Left ventricle myocardium inferior (tissue), 1 donor: ENCODE measurements at regions not wholly inside any gene's neighbourhood (a gene's known extent, or its start where the extent isn't known, plus 50 kb on each side); places are given as distances from the start of the nearest gene placed in this dataset.

Experiments
- DNase-seq: peaks from one replicate; pipeline ENCODE4 v3.0.0-alpha.2; 2020
- H3K27ac ChIP-seq: fragments of 200-600 bp; replicated peaks from 2 replicates; pipeline ENCODE4 v1.8.0; 2021
- H3K27me3 ChIP-seq: fragments of 200-600 bp; 2 replicates; pipeline ENCODE4 v1.8.0; 2021; ENCODE audit warnings: low read depth
- H3K36me3 ChIP-seq: fragments of 200-600 bp; 2 replicates; pipeline ENCODE4 v1.8.0; 2021
- H3K4me1 ChIP-seq: fragments of 200-600 bp; 2 replicates; pipeline ENCODE4 v1.8.0; 2021
- H3K4me3 ChIP-seq: fragments of 200-600 bp; 2 replicates; pipeline ENCODE4 v1.8.0; 2021; ENCODE audit warnings: mild to moderate bottlenecking, moderate library complexity
- H3K9me3 ChIP-seq: fragments of 200-600 bp; replicated peaks from 2 replicates; pipeline ENCODE4 v1.8.0; 2021
- CTCF ChIP-seq: fragments of 200-600 bp; IDR thresholded peaks from 2 replicates; pipeline ENCODE4 v1.8.0; 2021; ENCODE audit warnings: antibody characterized with exemption, mild to moderate bottlenecking, borderline replicate concordance
- intact Hi-C: fragments of 100-400 bp; cut with micrococcal nuclease; formaldehyde crosslinking; loops from one replicate; pipeline ENCODE4 v1.11.0; 2022
- donor health status: DM: no; HTN: yes; CAD: no; lungs with severe emphysema.

DNA sequence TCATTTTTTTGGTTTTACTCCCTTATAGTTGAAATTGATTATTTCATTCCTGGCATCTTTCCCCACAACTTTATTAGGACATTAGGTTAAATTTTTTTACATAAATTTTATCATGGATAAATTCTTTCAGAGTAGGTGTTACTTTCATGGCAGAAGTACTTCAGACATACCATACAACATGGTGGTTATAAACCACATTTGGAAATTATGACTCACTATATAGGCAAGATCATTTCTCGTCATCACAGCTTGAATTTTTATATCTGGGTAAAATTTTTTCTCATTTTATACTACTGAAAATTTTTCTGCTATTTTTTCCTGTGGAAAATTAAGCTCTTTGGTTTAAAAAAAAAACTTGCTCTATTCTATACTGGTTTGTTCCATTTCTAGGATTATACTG lies 111.9 kb upstream of the COL5A2 start:
- no peak overlapping the region for H3K27ac ChIP-seq
- no peaks in the 10 kb centered on the region for H3K27me3 ChIP-seq
- intact Hi-C loops = no loop called here
- peaks cover 4% of the 10 kb centered on the region for H3K4me1 ChIP-seq
- no peak overlapping the region for H3K4me3 ChIP-seq
- peaks cover 14% of the 10 kb centered on the region for H3K9me3 ChIP-seq
- no peak for DNase-seq
- TF ChIP-seq CTCF = no peak
- no peaks in the 10 kb centered on the region for H3K36me3 ChIP-seq

GRCh38 chr2:189293164-189293563 lies 113.6 kb upstream of the COL5A2 start:
- Histone ChIP-seq H3K4me1 (peaks cover under 1% of the 10 kb centered on the region), H3K27me3 (no peaks in the 10 kb centered on the region), H3K9me3 (peaks cover 17% of the 10 kb centered on the region), H3K36me3 (no peaks in the 10 kb centered on the region), H3K27ac (no peak overlapping the region), H3K4me3 (no peak overlapping the region)
- intact Hi-C loops = no loop called here
- no peak for TF ChIP-seq CTCF
- no peak for DNase-seq

GRCh38 chr2:189297446-189297845 lies 117.9 kb upstream of the COL5A2 start:
- intact Hi-C loops = no loop called here
- no peaks in the 10 kb centered on the region for H3K36me3 ChIP-seq

GRCh38 chr2:189298038-189298437 lies 118.5 kb upstream of the COL5A2 start:
- TF ChIP-seq CTCF = no peak
- H3K27ac ChIP-seq = no peak overlapping the region
- H3K4me3 ChIP-seq = no peak overlapping the region
- DNase-seq = no peak
- intact Hi-C loops = no loop called here
- H3K4me1 ChIP-seq = no peaks in the 10 kb centered on the region
- H3K27me3 ChIP-seq = no peaks in the 10 kb centered on the region
- H3K36me3 ChIP-seq = no peaks in the 10 kb centered on the region
- peaks cover 8% of the 10 kb centered on the region for H3K9me3 ChIP-seq

More at GRCh38 chr2:189297446-189297845, 117.9 kb upstream of the COL5A2 start:
- no peak overlapping the region for H3K27ac ChIP-seq
- H3K4me3 ChIP-seq = no peak overlapping the region
- peaks cover 8% of the 10 kb centered on the region for H3K9me3 ChIP-seq
- H3K4me1 ChIP-seq = no peaks in the 10 kb centered on the region
- no peak for DNase-seq
- no peaks in the 10 kb centered on the region for H3K27me3 ChIP-seq
- no peak for TF ChIP-seq CTCF

DNA sequence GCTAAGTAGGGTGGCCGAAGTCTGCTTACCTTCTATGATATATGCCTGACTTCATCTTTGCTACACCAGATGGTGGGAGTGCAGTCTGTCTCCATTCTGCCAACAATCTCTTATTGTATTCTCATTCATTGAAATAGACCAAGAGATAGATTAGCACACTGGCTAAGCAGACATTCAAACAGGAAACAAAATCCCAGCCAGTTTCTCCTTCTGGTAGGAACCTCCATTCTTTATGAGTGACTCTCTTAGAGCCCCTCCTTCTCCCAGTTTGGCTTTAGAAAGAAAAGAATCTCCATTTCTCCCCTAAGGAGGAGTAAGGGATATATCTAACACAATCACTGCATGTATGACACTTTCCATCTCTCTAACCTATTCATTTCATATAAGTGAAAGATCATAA lies 118.9 kb upstream of the COL5A2 start:
- no peak for DNase-seq
- Histone ChIP-seq H3K36me3 (no peaks in the 10 kb centered on the region), H3K27me3 (no peaks in the 10 kb centered on the region), H3K9me3 (peaks cover 8% of the 10 kb centered on the region), H3K4me1 (no peaks in the 10 kb centered on the region), H3K4me3 (no peak overlapping the region), H3K27ac (no peak overlapping the region)
- TF ChIP-seq CTCF = no peak
- intact Hi-C loops = no loop called here

- no peak overlapping the region for H3K4me3 ChIP-seq
- intact Hi-C loops = no loop called here
- no peak for TF ChIP-seq CTCF
Measured at GRCh38 chr2:189299974-189300373, 120.4 kb upstream of the COL5A2 start.

More at GRCh38 chr2:189299974-189300373, 120.4 kb upstream of the COL5A2 start:
- DNase-seq = no peak
- H3K9me3 ChIP-seq = peaks cover 8% of the 10 kb centered on the region
- H3K36me3 ChIP-seq = no peaks in the 10 kb centered on the region
- H3K27me3 ChIP-seq = no peaks in the 10 kb centered on the region
- no peak overlapping the region for H3K27ac ChIP-seq
- no peaks in the 10 kb centered on the region for H3K4me1 ChIP-seq
